NCI-H774 (cell line): ENCODE measurements at regions not wholly inside any gene's neighbourhood (a gene's known extent, or its start where the extent isn't known, plus 50 kb on each side); places are given as distances from the start of the nearest gene placed in this dataset.

Source experiments
- DNase-seq: peaks from one replicate; lab custom pipeline; 2025; lab: John Stamatoyannopoulos, UW

- no peak for DNase-seq
Measured at GRCh38 chr11:116162086-116162885, 610.5 kb downstream of the BUD13 start.

GRCh38 chr11:116148645-116149044 lies 624.1 kb downstream of the BUD13 start:
- DNase-seq, result no peak

- no peak for DNase-seq
Measured at GRCh38 chr11:116148056-116148455, 624.7 kb downstream of the BUD13 start.

- DNase-seq, result no peak
Measured at GRCh38 chr11:116145187-116145865, 627.5 kb downstream of the BUD13 start.

- no peak for DNase-seq
Measured at GRCh38 chr11:116144387-116144958, 628.3 kb downstream of the BUD13 start.

GRCh38 chr11:116138280-116138679 lies 634.1 kb upstream of the CADM1 start:
- no peak for DNase-seq

- DNase-seq, result no peak
Measured at GRCh38 chr11:116137753-116138152, 633.5 kb upstream of the CADM1 start.

- DNase-seq, result no peak
Measured at GRCh38 chr11:116136987-116137674, 632.9 kb upstream of the CADM1 start.

GRCh38 chr11:116135891-116136290 lies 631.7 kb upstream of the CADM1 start:
- DNase-seq, result no peak

- no peak for DNase-seq
Measured at GRCh38 chr11:116134450-116134849, 630.2 kb upstream of the CADM1 start.

- DNase-seq, result no peak
Measured at GRCh38 chr11:116132273-116132978, 628.2 kb upstream of the CADM1 start.

GRCh38 chr11:116130122-116130521 lies 625.9 kb upstream of the CADM1 start:
- DNase-seq, result no peak

- DNase-seq, result no peak
Measured at GRCh38 chr11:116129456-116129855, 625.2 kb upstream of the CADM1 start.

- DNase-seq, result no peak
Measured at GRCh38 chr11:116126562-116126961, 622.3 kb upstream of the CADM1 start.

GRCh38 chr11:116124922-116125714 lies 620.9 kb upstream of the CADM1 start:
- no peak for DNase-seq

GRCh38 chr11:116123739-116124138 lies 619.5 kb upstream of the CADM1 start:
- no peak for DNase-seq

GRCh38 chr11:116122697-116123472 lies 618.7 kb upstream of the CADM1 start:
- no peak for DNase-seq

- no peak for DNase-seq
Measured at GRCh38 chr11:116119158-116119557, 614.9 kb upstream of the CADM1 start.

GRCh38 chr11:116118138-116118470 lies 613.9 kb upstream of the CADM1 start:
- no peak for DNase-seq

GRCh38 chr11:116117331-116118137 lies 613.3 kb upstream of the CADM1 start:
- no peak for DNase-seq
